ENCODE measurements at regions not wholly inside any gene's neighbourhood (a gene's known extent, or its start where the extent isn't known, plus 50 kb on each side); places are given as distances from the start of the nearest gene placed in this dataset.

DNA sequence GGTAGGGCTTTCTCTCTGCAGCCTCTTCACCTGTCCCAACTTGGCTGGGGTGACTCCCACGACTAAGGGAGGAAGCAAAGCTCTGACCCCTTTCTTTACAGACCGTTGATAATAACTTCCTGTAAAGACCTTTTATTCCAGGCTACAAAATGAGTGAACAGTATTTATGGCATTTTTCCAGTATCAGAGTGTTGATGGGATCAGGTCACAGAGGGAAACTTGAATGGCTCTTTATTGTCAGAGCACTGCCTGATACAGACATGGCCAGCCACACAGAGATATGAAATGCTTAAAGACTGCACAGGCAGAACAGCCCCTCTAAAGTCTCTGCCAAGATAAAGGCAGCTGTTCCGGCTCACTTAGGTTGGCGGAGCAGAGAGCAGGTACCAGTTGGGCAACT, 1033.9 kb upstream of the NR2F2 start:
- Mint-ChIP-seq H3K27ac (no peak overlapping the region), H3K4me1 (peaks cover 10% of the 10 kb centered on the region; the same call in 1 of the 2 replicates), H3K9me3 (peaks cover 4% of the 10 kb centered on the region; the same call in 1 of the 2 replicates), H3K36me3 (no peaks in the 10 kb centered on the region), H3K4me3 (no peak overlapping the region), H3K27me3 (ENCODE audit: low read depth) (no peaks in the 10 kb centered on the region)
- no peak for TF ChIP-seq ZNF396 (CRISPR knock-in tag; IDR thresholded peaks at IDR 0.05; ENCODE audit: borderline replicate concordance)
- no peak for TF ChIP-seq SMAD4 (CRISPR knock-in tag; IDR thresholded peaks at IDR 0.05)
- no peak for TF ChIP-seq SMAD3 (CRISPR knock-in tag; IDR thresholded peaks at IDR 0.05; ENCODE audit: borderline replicate concordance)
- no peak for TF ChIP-seq FOXJ3 (CRISPR knock-in tag; IDR thresholded peaks at IDR 0.05; ENCODE audit: borderline replicate concordance)
- no peak for TF ChIP-seq ZNF671 (CRISPR knock-in tag; IDR thresholded peaks at IDR 0.05)
- TF ChIP-seq, protein P1, sequence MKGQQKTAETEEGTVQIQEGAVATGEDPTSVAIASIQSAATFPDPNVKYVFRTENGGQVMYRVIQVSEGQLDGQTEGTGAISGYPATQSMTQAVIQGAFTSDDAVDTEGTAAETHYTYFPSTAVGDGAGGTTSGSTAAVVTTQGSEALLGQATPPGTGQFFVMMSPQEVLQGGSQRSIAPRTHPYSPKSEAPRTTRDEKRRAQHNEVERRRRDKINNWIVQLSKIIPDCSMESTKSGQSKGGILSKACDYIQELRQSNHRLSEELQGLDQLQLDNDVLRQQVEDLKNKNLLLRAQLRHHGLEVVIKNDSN (CRISPR knock-in tag; IDR thresholded peaks at IDR 0.05): no peak
- TF ChIP-seq, protein P2, sequence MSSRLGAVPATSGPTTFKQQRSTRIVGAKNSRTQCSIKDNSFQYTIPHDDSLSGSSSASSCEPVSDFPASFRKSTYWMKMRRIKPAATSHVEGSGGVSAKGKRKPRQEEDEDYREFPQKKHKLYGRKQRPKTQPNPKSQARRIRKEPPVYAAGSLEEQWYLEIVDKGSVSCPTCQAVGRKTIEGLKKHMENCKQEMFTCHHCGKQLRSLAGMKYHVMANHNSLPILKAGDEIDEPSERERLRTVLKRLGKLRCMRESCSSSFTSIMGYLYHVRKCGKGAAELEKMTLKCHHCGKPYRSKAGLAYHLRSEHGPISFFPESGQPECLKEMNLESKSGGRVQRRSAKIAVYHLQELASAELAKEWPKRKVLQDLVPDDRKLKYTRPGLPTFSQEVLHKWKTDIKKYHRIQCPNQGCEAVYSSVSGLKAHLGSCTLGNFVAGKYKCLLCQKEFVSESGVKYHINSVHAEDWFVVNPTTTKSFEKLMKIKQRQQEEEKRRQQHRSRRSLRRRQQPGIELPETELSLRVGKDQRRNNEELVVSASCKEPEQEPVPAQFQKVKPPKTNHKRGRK (CRISPR knock-in tag; IDR thresholded peaks at IDR 0.05; ENCODE audit: borderline replicate concordance): no peak
- TF ChIP-seq, protein P3, sequence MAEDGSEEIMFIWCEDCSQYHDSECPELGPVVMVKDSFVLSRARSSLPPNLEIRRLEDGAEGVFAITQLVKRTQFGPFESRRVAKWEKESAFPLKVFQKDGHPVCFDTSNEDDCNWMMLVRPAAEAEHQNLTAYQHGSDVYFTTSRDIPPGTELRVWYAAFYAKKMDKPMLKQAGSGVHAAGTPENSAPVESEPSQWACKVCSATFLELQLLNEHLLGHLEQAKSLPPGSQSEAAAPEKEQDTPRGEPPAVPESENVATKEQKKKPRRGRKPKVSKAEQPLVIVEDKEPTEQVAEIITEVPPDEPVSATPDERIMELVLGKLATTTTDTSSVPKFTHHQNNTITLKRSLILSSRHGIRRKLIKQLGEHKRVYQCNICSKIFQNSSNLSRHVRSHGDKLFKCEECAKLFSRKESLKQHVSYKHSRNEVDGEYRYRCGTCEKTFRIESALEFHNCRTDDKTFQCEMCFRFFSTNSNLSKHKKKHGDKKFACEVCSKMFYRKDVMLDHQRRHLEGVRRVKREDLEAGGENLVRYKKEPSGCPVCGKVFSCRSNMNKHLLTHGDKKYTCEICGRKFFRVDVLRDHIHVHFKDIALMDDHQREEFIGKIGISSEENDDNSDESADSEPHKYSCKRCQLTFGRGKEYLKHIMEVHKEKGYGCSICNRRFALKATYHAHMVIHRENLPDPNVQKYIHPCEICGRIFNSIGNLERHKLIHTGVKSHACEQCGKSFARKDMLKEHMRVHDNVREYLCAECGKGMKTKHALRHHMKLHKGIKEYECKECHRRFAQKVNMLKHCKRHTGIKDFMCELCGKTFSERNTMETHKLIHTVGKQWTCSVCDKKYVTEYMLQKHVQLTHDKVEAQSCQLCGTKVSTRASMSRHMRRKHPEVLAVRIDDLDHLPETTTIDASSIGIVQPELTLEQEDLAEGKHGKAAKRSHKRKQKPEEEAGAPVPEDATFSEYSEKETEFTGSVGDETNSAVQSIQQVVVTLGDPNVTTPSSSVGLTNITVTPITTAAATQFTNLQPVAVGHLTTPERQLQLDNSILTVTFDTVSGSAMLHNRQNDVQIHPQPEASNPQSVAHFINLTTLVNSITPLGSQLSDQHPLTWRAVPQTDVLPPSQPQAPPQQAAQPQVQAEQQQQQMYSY (CRISPR knock-in tag; IDR thresholded peaks at IDR 0.05): no peak
- no peak for TF ChIP-seq JAZF1 (CRISPR knock-in tag; IDR thresholded peaks at IDR 0.05)
- no peak for TF ChIP-seq SOX15 (CRISPR knock-in tag; IDR thresholded peaks at IDR 0.05)
- TF ChIP-seq, protein P4, sequence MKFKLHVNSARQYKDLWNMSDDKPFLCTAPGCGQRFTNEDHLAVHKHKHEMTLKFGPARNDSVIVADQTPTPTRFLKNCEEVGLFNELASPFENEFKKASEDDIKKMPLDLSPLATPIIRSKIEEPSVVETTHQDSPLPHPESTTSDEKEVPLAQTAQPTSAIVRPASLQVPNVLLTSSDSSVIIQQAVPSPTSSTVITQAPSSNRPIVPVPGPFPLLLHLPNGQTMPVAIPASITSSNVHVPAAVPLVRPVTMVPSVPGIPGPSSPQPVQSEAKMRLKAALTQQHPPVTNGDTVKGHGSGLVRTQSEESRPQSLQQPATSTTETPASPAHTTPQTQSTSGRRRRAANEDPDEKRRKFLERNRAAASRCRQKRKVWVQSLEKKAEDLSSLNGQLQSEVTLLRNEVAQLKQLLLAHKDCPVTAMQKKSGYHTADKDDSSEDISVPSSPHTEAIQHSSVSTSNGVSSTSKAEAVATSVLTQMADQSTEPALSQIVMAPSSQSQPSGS (CRISPR knock-in tag; IDR thresholded peaks at IDR 0.05; ENCODE audit: borderline replicate concordance, low read depth): no peak
- no peak for TF ChIP-seq NFE2L1 (CRISPR knock-in tag; IDR thresholded peaks at IDR 0.05)
- TF ChIP-seq ZNF423 (CRISPR knock-in tag; IDR thresholded peaks at IDR 0.05): no peak
- TF ChIP-seq HMGA2 (CRISPR knock-in tag; IDR thresholded peaks at IDR 0.05): no peak
- TF ChIP-seq, protein P5, sequence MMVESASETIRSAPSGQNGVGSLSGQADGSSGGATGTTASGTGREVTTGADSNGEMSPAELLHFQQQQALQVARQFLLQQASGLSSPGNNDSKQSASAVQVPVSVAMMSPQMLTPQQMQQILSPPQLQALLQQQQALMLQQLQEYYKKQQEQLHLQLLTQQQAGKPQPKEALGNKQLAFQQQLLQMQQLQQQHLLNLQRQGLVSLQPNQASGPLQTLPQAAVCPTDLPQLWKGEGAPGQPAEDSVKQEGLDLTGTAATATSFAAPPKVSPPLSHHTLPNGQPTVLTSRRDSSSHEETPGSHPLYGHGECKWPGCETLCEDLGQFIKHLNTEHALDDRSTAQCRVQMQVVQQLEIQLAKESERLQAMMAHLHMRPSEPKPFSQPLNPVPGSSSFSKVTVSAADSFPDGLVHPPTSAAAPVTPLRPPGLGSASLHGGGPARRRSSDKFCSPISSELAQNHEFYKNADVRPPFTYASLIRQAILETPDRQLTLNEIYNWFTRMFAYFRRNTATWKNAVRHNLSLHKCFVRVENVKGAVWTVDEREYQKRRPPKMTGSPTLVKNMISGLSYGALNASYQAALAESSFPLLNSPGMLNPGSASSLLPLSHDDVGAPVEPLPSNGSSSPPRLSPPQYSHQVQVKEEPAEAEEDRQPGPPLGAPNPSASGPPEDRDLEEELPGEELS (CRISPR knock-in tag; IDR thresholded peaks at IDR 0.05): no peak
- ATAC-seq (no peak), DNase-seq (ENCODE audit: low spot score) (no peak)
- ChIA-PET POLR2A (no interaction called here), CTCF (interaction anchor here (0.8 kb wide), 1 partner anchor 10 kb away, joined by 4 read pairs; no protein-coding TSS in a partner anchor)

DNA sequence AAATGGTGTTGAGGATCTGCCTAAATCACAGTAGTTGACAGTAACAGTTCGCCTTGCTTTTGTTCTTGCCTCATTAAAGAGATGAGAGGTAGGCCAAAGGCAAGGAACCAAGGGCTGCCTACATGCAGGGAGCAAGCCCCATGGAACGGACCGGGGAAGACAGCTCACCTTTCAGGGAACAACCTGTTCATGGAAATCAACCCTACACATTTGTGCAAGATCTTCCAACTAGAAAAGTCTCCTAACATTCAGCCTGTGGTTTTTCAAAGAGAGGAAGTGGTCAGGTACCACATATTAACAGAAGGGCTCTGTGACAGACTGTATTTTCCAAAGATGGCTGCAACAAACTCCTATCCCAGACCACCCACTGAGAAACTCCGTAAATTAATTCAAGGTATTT, 1031.8 kb upstream of the NR2F2 start:
- ChIA-PET CTCF (no interaction called here), POLR2A (no interaction called here)
- no peak for ATAC-seq
- Mint-ChIP-seq H3K27ac (no peak overlapping the region), H3K27me3 (ENCODE audit: low read depth) (no peaks in the 10 kb centered on the region), H3K9me3 (peaks cover 4% of the 10 kb centered on the region; the same call in 1 of the 2 replicates), H3K36me3 (no peaks in the 10 kb centered on the region), H3K4me3 (no peak overlapping the region), H3K4me1 (peaks cover 7% of the 10 kb centered on the region; the same call in 1 of the 2 replicates)
- DNase-seq (ENCODE audit: low spot score): no peak
- TF ChIP-seq, protein P4 (CRISPR knock-in tag; IDR thresholded peaks at IDR 0.05; ENCODE audit: borderline replicate concordance, low read depth): no peak
- no peak for TF ChIP-seq SMAD3 (CRISPR knock-in tag; IDR thresholded peaks at IDR 0.05; ENCODE audit: borderline replicate concordance)
- no peak for TF ChIP-seq SP1 (CRISPR knock-in tag; conservative IDR thresholded peaks at IDR 0.05)
- TF ChIP-seq, protein P6, sequence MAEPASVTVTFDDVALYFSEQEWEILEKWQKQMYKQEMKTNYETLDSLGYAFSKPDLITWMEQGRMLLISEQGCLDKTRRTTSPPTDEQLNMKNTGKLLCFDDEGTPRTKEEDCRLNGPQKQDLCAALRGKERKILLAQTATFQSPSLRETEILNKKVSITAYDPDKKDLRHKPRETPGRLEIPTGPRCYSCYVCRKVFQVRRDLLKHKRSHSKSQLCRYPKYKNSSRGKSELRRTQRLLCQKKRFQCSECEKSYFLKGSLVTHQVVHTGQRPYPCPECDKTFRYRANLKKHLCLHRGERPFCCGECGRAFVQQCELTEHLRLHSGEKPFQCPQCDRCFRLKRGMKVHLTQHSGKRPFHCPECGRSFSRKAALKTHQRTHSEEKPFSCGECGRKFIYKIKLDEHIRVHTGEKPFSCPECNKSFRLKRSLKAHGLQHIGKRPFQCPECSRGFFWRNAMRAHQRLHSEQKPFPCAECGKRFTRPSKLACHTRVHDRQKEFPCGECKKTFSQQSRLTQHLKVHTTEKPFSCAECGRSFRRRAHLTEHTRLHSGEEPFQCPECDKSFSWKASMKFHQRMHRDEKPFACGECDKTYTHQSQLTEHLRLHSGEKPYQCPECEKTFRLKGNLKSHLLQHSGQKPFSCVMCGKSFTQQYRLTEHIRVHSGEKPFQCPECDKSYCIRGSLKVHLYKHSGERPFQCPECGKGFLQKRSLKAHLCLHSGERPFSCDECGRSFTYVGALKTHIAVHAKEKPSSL (CRISPR knock-in tag; conservative IDR thresholded peaks at IDR 0.05): no peak
- TF ChIP-seq ZNF416 (CRISPR knock-in tag; IDR thresholded peaks at IDR 0.05): no peak
- no peak for TF ChIP-seq FOXK1 (CRISPR knock-in tag; IDR thresholded peaks at IDR 0.05)
